PC-9 (cell line): ENCODE measurements at regions not wholly inside any gene's neighbourhood (a gene's known extent, or its start where the extent isn't known, plus 50 kb on each side); places are given as distances from the start of the nearest gene placed in this dataset.

Source experiments
- BruUV-seq: library from RNA; stranded (reverse); fragments of 400-500 nt; replicated peaks from 2 replicates; lab custom pipeline; 2021; lab: Mats Ljungman, UMichigan
- CTCF ChIA-PET: fragments of 300-600 bp; sonication (Branson Sonifier 250); formaldehyde crosslinking; loops from one replicate; lab custom pipeline; 2022; ENCODE audit warnings: antibody characterized with exemption; lab: Charles Lee
- POLR2A ChIA-PET: fragments of 300-600 bp; sonication (Branson Sonifier 250); formaldehyde crosslinking; loops from one replicate; lab custom pipeline; 2022; ENCODE audit warnings: antibody characterized with exemption; ENCODE audit not compliant: unreplicated experiment; lab: Charles Lee
- DNase-seq, 2 experiments: peaks; one replicate each; pipeline versions ENCODE4 v3.0.0 to v3.0.0-alpha.2; 2015 to 2022; ENCODE audit warnings: mixed read lengths in 1 of 2
- H2AFZ ChIP-seq: fragments of 200-600 bp; sonication (generic); 2 replicates; pipeline ENCODE4 v1.8.1; 2017; ENCODE audit warnings: antibody characterized with exemption
- H3F3A ChIP-seq: fragments of 200-600 bp; sonication (generic); 2 replicates; pipeline ENCODE4 v1.8.1; 2017; ENCODE audit warnings: antibody characterized with exemption, mild to moderate bottlenecking, low read depth; ENCODE audit not compliant: insufficient read depth
- H3K27ac ChIP-seq: fragments of 200-600 bp; sonication (generic); 2 replicates; pipeline ENCODE4 v1.6.1; 2016; ENCODE audit warnings: mixed run types
- H3K27me3 ChIP-seq: fragments of 200-600 bp; sonication (generic); 2 replicates; pipeline ENCODE4 v1.6.1; 2016; ENCODE audit warnings: low read depth, mixed run types; ENCODE audit not compliant: insufficient read depth
- H3K36me3 ChIP-seq: fragments of 200-600 bp; sonication (generic); 2 replicates; pipeline ENCODE4 v1.6.1; 2016; ENCODE audit warnings: low read depth, mixed run types
- H3K4me1 ChIP-seq: fragments of 200-600 bp; sonication (generic); replicated peaks from 2 replicates; pipeline ENCODE4 v1.6.1; 2016; ENCODE audit warnings: mixed run types; ENCODE audit not compliant: insufficient read depth
- H3K4me2 ChIP-seq: fragments of 200-600 bp; sonication (generic); 2 replicates; pipeline ENCODE4 v1.6.1; 2017; ENCODE audit warnings: mixed run types
- H3K4me3 ChIP-seq: fragments of 200-600 bp; sonication (generic); 2 replicates; pipeline ENCODE4 v1.6.1; 2016; ENCODE audit warnings: mixed run types
- H3K79me2 ChIP-seq: fragments of 200-600 bp; sonication (generic); 2 replicates; pipeline ENCODE4 v1.6.1; 2017; ENCODE audit warnings: low read depth, mixed run types
- H3K9me2 ChIP-seq: fragments of 200-600 bp; sonication (generic); 2 replicates; pipeline ENCODE4 v1.8.1; 2017; ENCODE audit warnings: mild to moderate bottlenecking; ENCODE audit not compliant: insufficient read depth
- H3K9me3 ChIP-seq: fragments of 200-600 bp; sonication (generic); 2 replicates; pipeline ENCODE4 v1.8.1; 2016; ENCODE audit warnings: low read depth; ENCODE audit not compliant: insufficient read depth
- H4K20me1 ChIP-seq: fragments of 200-600 bp; sonication (generic); 2 replicates; pipeline ENCODE4 v1.8.1; 2017; ENCODE audit not compliant: insufficient read depth
- CTCF ChIP-seq: fragments of 200-600 bp; sonication (generic); conservative IDR thresholded peaks from 2 replicates; pipeline ENCODE4 v1.6.1; 2017; ENCODE audit warnings: mixed run types, antibody characterized with exemption, mild to moderate bottlenecking, moderate library complexity
- EZH2 ChIP-seq: fragments of 200-600 bp; sonication (generic); IDR thresholded peaks from 2 replicates; pipeline ENCODE4 v1.8.0; 2017; ENCODE audit warnings: antibody characterized with exemption, low read depth
- intact Hi-C: fragments of 100-400 bp; cut with micrococcal nuclease; formaldehyde crosslinking; loops from one replicate; pipeline ENCODE4 v1.10.0; 2022; ENCODE audit not compliant: unreplicated experiment

GRCh38 chrX:69063486-69063885 lies 101.8 kb downstream of the PJA1 start:
- H3F3A ChIP-seq = no peaks in the 10 kb centered on the region
- H2AFZ ChIP-seq = no peak overlapping the region
- H3K4me2 ChIP-seq = no peak overlapping the region
- no peaks in the 10 kb centered on the region for H3K27me3 ChIP-seq
- H3K27ac ChIP-seq = no peak overlapping the region
- H3K9me2 ChIP-seq = no peaks in the 10 kb centered on the region
- no peaks in the 10 kb centered on the region for H3K4me1 ChIP-seq
- no peaks in the 10 kb centered on the region for H4K20me1 ChIP-seq
- H3K36me3 ChIP-seq = no peaks in the 10 kb centered on the region
- no peak for DNase-seq
- intact Hi-C loops = loop anchor here (10.0 kb wide), 2 partner anchors 161 to 221 kb away; no protein-coding TSS in a partner anchor
- no TSS peak for BruUV-seq
- H3K4me3 ChIP-seq = no peak overlapping the region
- H3K79me2 ChIP-seq = no peaks in the 10 kb centered on the region
- H3K9me3 ChIP-seq = no peaks in the 10 kb centered on the region
- POLR2A ChIA-PET = no interaction called here
- CTCF ChIA-PET = no interaction called here
- TF ChIP-seq CTCF (no peak), EZH2 (no peak)

GRCh38 chrX:69062493-69062892 lies 102.8 kb downstream of the PJA1 start:
- Histone ChIP-seq H2AFZ (no peak overlapping the region), H3K9me3 (no peaks in the 10 kb centered on the region), H3K27me3 (no peaks in the 10 kb centered on the region), H3K36me3 (no peaks in the 10 kb centered on the region), H3K4me2 (no peak overlapping the region), H3F3A (no peaks in the 10 kb centered on the region), H3K4me3 (no peak overlapping the region), H3K4me1 (no peaks in the 10 kb centered on the region), H4K20me1 (no peaks in the 10 kb centered on the region), H3K27ac (no peak overlapping the region), H3K9me2 (no peaks in the 10 kb centered on the region), H3K79me2 (no peaks in the 10 kb centered on the region)
- intact Hi-C loops = loop anchor here (10.0 kb wide), 2 partner anchors 162 to 222 kb away; no protein-coding TSS in a partner anchor
- no peak for DNase-seq
- ChIA-PET POLR2A (no interaction called here), CTCF (no interaction called here)
- BruUV-seq = no TSS peak
- no peak for TF ChIP-seq EZH2
- no peak for TF ChIP-seq CTCF

- DNase-seq = peak in 1 of 2 experiments; percentile 41
- Histone ChIP-seq H3K4me1 (no peaks in the 10 kb centered on the region), H3K79me2 (no peaks in the 10 kb centered on the region), H4K20me1 (no peaks in the 10 kb centered on the region), H3K9me2 (no peaks in the 10 kb centered on the region), H3F3A (no peaks in the 10 kb centered on the region), H3K4me3 (no peak overlapping the region), H2AFZ (no peak overlapping the region), H3K4me2 (no peak overlapping the region), H3K27me3 (no peaks in the 10 kb centered on the region), H3K36me3 (no peaks in the 10 kb centered on the region), H3K27ac (no peak overlapping the region), H3K9me3 (no peaks in the 10 kb centered on the region)
- TF ChIP-seq EZH2 (no peak), CTCF (peak; percentile 54; the same call in 1 of the 2 replicates)
- POLR2A ChIA-PET = interaction anchor here (1.1 kb wide), 1 partner anchor 232 kb away, joined by 3 read pairs; the partner anchor contains the start of gene EFNB1
- CTCF ChIA-PET = interaction anchor here (0.6 to 2.1 kb wide), 2 partner anchors 32 to 233 kb away, joined by 4 to 14 read pairs; partner anchors contain the start of gene EFNB1
- intact Hi-C loops = loop anchor here (1.0 to 10.0 kb wide), 3 partner anchors 164 to 233 kb away; no protein-coding TSS in a partner anchor
- no TSS peak for BruUV-seq
Observed at GRCh38 chrX:69060631-69061408, 104.4 kb downstream of the PJA1 start.
